CD4-positive, alpha-beta T cell treated with Interleukin-4 for 1 hour (primary cell): ENCODE measurements at regions not wholly inside any gene's neighbourhood (a gene's known extent, or its start where the extent isn't known, plus 50 kb on each side); places are given as distances from the start of the nearest gene placed in this dataset.
"Not testable (repeated sequence)": the region's sequence is repeated elsewhere in the genome, so short reads cannot be mapped to it uniquely, and the experiment has no call there.

Experiments used
- DNase-seq, 2 donors: peaks; one replicate each; pipeline ENCODE4 v3.0.0-alpha.2; 2020 to 2022

DNA sequence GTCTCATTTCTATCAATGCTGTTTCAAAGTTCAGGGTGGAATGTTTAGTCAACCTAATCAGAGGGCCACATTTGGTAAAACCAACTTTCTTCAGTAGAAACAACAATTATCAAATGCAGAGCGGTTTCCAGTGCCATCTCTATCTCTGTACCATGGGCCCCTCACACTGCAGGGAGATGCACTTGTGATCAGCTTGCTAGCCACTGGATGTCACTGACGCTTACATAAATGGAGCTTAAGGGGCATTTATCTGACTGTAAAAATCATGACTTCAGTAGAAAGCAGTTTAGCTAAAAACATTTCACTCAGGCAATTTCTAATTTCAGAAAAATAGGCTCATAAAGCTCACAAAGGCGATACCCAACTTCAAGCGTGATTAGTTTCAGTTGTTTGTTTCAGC is 678.0 kb downstream of the ZEB2 start:
- no peak for DNase-seq

GRCh38 chr2:143840601-143841000 is 679.3 kb downstream of the ZEB2 start:
- DNase-seq = no peak

- DNase-seq = no peak
Measured at GRCh38 chr2:143840194-143840593, 679.7 kb downstream of the ZEB2 start.

DNA sequence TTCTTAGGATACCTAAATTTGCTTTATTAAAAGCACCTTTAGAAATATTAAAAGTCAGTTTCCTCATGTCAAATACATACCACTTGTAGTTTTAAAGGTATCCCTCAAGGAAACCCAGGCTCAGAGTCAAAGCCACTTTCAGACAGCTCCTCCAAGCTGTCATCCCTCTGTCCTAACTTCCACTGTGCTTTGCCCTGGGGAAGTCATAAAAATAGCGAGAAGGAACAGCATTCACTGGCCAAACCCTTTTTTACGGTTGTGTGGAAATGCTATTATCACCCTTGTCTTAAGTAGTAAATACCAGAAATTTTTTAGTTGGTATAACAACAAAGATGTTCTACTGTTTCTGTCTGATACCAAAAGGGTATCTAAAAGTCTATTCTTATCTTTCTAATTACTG is 680.5 kb downstream of the ZEB2 start:
- no peak for DNase-seq

- not testable (repeated sequence) for DNase-seq
Measured at GRCh38 chr2:143837055-143837454, 682.9 kb downstream of the ZEB2 start.

DNA sequence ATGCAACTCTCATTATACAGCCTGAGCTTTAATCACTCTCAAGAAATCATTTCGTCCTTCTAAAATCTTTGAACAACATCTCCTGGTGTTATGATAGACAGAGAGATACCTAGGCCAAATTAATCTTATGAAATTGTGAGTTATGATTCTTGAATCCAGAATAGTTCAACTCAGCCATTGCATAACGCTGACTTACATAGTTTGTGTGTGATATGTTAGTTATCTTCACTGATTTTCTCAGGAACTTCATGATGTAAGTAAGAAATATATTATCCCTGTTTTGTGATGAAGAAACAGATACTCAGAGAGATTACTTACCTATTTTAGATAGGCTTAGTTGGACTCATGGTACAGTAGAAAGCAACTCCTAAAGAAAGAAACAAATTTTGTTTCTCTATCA is 684.4 kb downstream of the ZEB2 start:
- no peak for DNase-seq

GRCh38 chr2:143833015-143833660 is 686.8 kb downstream of the ZEB2 start:
- no peak for DNase-seq

GRCh38 chr2:143830476-143830875 is 689.4 kb downstream of the ZEB2 start:
- DNase-seq = no peak

- DNase-seq = no peak
Measured at GRCh38 chr2:143828763-143829537, 691.0 kb downstream of the ZEB2 start.

DNA sequence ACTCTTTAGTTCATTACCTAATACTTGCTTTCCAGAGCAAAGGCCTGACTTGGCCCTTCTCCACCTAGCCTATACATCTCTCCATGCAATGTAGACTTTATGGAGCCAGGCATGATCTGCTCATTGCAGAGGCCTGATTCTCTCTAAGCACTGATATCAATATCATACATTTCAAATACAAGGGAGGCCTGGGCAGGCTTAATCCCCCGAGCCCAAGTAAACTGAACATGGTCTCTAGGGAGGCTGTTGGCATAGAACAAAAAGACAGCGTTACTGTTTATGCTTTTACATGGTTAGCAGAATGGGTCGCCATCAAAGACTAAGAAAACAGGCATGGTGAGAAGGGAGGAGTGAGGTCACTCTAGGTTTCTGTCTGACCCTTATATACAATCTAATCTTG is 695.1 kb downstream of the ZEB2 start:
- no peak for DNase-seq

DNA sequence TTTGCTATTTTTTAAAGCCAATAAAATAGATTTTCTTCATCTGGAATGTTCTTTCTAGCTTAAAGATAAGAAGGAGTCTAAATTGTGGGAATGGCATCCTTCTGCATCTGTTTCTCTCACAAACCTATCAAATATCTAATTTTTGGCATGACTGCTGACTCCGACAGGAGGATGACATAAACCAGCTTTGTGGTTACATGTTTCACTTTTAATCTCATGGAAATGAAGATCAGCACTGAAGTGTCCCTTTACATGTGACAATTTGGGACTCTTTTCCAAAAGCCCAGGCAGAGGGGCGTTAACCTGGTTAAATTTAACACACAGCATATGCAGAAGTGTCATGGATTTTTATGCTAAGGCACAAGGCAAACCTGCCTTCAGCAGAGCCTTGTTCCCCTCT is 694.7 kb downstream of the ARHGAP15 start:
- DNase-seq = no peak

DNA sequence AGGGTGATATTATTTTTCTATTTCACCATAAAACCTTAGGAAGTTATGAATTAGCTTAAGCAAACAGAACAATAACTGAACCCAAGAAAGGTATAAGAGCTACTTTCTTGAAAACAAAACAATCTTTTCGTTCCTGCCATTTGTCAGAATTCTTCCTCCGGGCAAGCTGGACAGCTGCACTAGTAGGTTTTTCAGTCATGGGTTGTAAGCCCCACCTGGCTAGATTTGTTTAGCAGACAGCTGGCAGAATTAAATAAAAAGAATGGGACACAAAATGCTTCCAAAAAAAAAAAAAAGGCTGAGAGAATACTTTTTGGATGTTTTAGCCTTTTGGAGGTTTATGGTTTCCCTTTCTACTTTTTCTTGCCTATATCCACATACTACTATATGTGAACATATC is 694.1 kb downstream of the ARHGAP15 start:
- no peak for DNase-seq

GRCh38 chr2:143822736-143823135 is 693.5 kb downstream of the ARHGAP15 start:
- DNase-seq = no peak

GRCh38 chr2:143819764-143820163 is 690.5 kb downstream of the ARHGAP15 start:
- DNase-seq = no peak

DNA sequence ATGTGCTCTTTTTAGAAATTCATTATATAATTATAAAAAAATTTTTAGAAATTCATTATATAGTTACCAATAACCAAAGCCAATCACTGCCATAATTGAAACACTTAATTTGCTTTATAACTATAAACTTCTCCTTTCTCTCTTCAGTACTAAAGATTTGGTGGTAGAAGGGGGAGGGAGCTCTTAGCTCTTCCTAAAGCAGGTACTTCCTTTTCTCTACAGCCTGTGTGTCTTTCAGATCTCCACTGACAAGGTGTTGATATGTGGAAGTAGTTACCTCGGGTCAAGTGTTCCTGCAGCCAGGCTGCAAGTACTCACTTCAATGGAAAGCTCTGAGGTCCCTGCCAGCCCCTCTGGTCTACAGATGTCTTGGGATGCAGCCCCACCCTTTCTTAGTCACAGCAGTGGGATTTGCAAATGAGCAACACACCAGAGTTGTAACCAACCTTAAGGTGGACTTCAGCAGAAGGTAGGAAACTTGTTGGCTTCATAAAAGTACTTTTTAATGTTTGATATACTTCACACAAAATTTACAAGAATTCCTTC is 690.0 kb downstream of the ARHGAP15 start:
- DNase-seq = no peak
